ENCODE measurements at regions not wholly inside any gene's neighbourhood (a gene's known extent, or its start where the extent isn't known, plus 50 kb on each side); places are given as distances from the start of the nearest gene placed in this dataset.

- TF ChIP-seq, protein P1, sequence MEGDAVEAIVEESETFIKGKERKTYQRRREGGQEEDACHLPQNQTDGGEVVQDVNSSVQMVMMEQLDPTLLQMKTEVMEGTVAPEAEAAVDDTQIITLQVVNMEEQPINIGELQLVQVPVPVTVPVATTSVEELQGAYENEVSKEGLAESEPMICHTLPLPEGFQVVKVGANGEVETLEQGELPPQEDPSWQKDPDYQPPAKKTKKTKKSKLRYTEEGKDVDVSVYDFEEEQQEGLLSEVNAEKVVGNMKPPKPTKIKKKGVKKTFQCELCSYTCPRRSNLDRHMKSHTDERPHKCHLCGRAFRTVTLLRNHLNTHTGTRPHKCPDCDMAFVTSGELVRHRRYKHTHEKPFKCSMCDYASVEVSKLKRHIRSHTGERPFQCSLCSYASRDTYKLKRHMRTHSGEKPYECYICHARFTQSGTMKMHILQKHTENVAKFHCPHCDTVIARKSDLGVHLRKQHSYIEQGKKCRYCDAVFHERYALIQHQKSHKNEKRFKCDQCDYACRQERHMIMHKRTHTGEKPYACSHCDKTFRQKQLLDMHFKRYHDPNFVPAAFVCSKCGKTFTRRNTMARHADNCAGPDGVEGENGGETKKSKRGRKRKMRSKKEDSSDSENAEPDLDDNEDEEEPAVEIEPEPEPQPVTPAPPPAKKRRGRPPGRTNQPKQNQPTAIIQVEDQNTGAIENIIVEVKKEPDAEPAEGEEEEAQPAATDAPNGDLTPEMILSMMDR (optimal IDR thresholded peaks at IDR 0.05 in 1 of 3, IDR thresholded peaks at IDR 0.05 in 1 of 3, conservative IDR thresholded peaks at IDR 0.05 in 1 of 3; ENCODE audit: extremely low read depth in 1 of 3, insufficient read depth in 2 of 3, low read length in 3 of 3), result no peak
- no peak for TF ChIP-seq EZH2 (IDR thresholded peaks at IDR 0.05; ENCODE audit: low read length)
Measured at GRCh38 chr5:143729334-143729946, 82.5 kb upstream of the HMHB1 start.
